ENCODE measurements at regions not wholly inside any gene's neighbourhood (a gene's known extent, or its start where the extent isn't known, plus 50 kb on each side); places are given as distances from the start of the nearest gene placed in this dataset.
A peak's percentile ranks its signal among the peaks of the same experiment; 100 is the strongest.

- Mint-ChIP-seq H3K36me3 (no peaks in the 10 kb centered on the region), H3K4me1 (peaks cover 4% of the 10 kb centered on the region), H3K27ac (no peak overlapping the region), H3K27me3 (ENCODE audit: low read depth) (no peaks in the 10 kb centered on the region), H3K4me3 (no peak overlapping the region), H3K9me3 (peaks cover 23% of the 10 kb centered on the region)
- DNase-seq (ENCODE audit: low spot score in 2 of 2, unreplicated experiment in 2 of 2) = no peak
- no peak for TF ChIP-seq CTCF (IDR thresholded peaks at IDR 0.05; ENCODE audit: unreplicated experiment)
Observed at GRCh38 chr21:20856926-20857325, 141.3 kb upstream of the NCAM2 start.

GRCh38 chr21:20874202-20874601 lies 124.0 kb upstream of the NCAM2 start:
- H3K27ac Mint-ChIP-seq = no peak overlapping the region
- no peak for DNase-seq (ENCODE audit: low spot score in 2 of 2, unreplicated experiment in 2 of 2)
- no peaks in the 10 kb centered on the region for H3K27me3 Mint-ChIP-seq (ENCODE audit: low read depth)
- TF ChIP-seq CTCF (IDR thresholded peaks at IDR 0.05; ENCODE audit: unreplicated experiment) = no peak
- H3K36me3 Mint-ChIP-seq = no peaks in the 10 kb centered on the region
- no peak overlapping the region for H3K4me3 Mint-ChIP-seq
- peaks cover 14% of the 10 kb centered on the region for H3K4me1 Mint-ChIP-seq
- H3K9me3 Mint-ChIP-seq = no peaks in the 10 kb centered on the region

GRCh38 chr21:20875742-20876141 lies 122.5 kb upstream of the NCAM2 start:
- Mint-ChIP-seq H3K36me3 (no peaks in the 10 kb centered on the region), H3K4me1 (peaks cover 17% of the 10 kb centered on the region), H3K27ac (no peak overlapping the region), H3K27me3 (ENCODE audit: low read depth) (no peaks in the 10 kb centered on the region), H3K9me3 (no peaks in the 10 kb centered on the region), H3K4me3 (no peak overlapping the region)
- TF ChIP-seq CTCF (IDR thresholded peaks at IDR 0.05; ENCODE audit: unreplicated experiment) = no peak
- no peak for DNase-seq (ENCODE audit: low spot score in 2 of 2, unreplicated experiment in 2 of 2)

GRCh38 chr21:20877976-20878375 lies 120.2 kb upstream of the NCAM2 start:
- Mint-ChIP-seq H3K27ac (no peak overlapping the region), H3K4me1 (peaks cover 26% of the 10 kb centered on the region), H3K4me3 (no peak overlapping the region), H3K9me3 (no peaks in the 10 kb centered on the region), H3K36me3 (no peaks in the 10 kb centered on the region), H3K27me3 (ENCODE audit: low read depth) (no peaks in the 10 kb centered on the region)
- no peak for TF ChIP-seq CTCF (IDR thresholded peaks at IDR 0.05; ENCODE audit: unreplicated experiment)
- no peak for DNase-seq (ENCODE audit: low spot score in 2 of 2, unreplicated experiment in 2 of 2)

GRCh38 chr21:20882462-20883407 lies 115.5 kb upstream of the NCAM2 start:
- TF ChIP-seq CTCF (IDR thresholded peaks at IDR 0.05; ENCODE audit: unreplicated experiment) = peak; percentile 73
- Mint-ChIP-seq H3K4me3 (no peak overlapping the region), H3K27me3 (ENCODE audit: low read depth) (no peaks in the 10 kb centered on the region), H3K4me1 (peaks cover 30% of the 10 kb centered on the region), H3K36me3 (no peaks in the 10 kb centered on the region), H3K9me3 (peaks cover 9% of the 10 kb centered on the region), H3K27ac (peak overlapping the region; percentile 40)
- peak in 1 of 2 experiments; percentile 40 for DNase-seq (ENCODE audit: low spot score in 2 of 2, unreplicated experiment in 2 of 2)

All from mesothelial cell of epicardium (in vitro differentiated cells).